BE2C (cell line): ENCODE measurements at regions not wholly inside any gene's neighbourhood (a gene's known extent, or its start where the extent isn't known, plus 50 kb on each side); places are given as distances from the start of the nearest gene placed in this dataset.

Source experiments
- DNase-seq: peaks from one replicate; pipeline ENCODE4 v3.0.0-alpha.2; 2020
- H3K27me3 ChIP-seq: fragments of 250-450 bp; sonication (Bioruptor Pico); 2 replicates; pipeline ENCODE4 v1.5.1; 2020; ENCODE audit warnings: mild to moderate bottlenecking
- H3K36me3 ChIP-seq: fragments of 250-450 bp; sonication (Bioruptor Pico); 2 replicates; pipeline ENCODE4 v1.5.1; 2020; ENCODE audit warnings: mild to moderate bottlenecking
- H3K4me1 ChIP-seq: fragments of 250-450 bp; sonication (Bioruptor Pico); 2 replicates; pipeline ENCODE4 v1.5.1; 2020
- H3K4me3 ChIP-seq: 2 replicates; pipeline ENCODE4 v1.5.1; 2011; ENCODE audit warnings: low read depth, low read length
- H3K9me3 ChIP-seq: fragments of 250-450 bp; sonication (Bioruptor Pico); 2 replicates; pipeline ENCODE4 v1.5.1; 2020
- TF ChIP-seq, protein P1 (sequence below): IDR thresholded peaks from 2 replicates; pipeline ENCODE4 v1.5.1; 2012; ENCODE audit warnings: mild to moderate bottlenecking, low read depth, low read length

GRCh38 chr2:120814352-120814751, 78.7 kb downstream of the GLI2 start:
- DNase-seq = no peak
- no peak overlapping the region for H3K4me3 ChIP-seq
- no peaks in the 10 kb centered on the region for H3K36me3 ChIP-seq
- peaks cover 11% of the 10 kb centered on the region for H3K4me1 ChIP-seq
- H3K27me3 ChIP-seq = no peaks in the 10 kb centered on the region
- H3K9me3 ChIP-seq = no peaks in the 10 kb centered on the region
- TF ChIP-seq, protein P1, sequence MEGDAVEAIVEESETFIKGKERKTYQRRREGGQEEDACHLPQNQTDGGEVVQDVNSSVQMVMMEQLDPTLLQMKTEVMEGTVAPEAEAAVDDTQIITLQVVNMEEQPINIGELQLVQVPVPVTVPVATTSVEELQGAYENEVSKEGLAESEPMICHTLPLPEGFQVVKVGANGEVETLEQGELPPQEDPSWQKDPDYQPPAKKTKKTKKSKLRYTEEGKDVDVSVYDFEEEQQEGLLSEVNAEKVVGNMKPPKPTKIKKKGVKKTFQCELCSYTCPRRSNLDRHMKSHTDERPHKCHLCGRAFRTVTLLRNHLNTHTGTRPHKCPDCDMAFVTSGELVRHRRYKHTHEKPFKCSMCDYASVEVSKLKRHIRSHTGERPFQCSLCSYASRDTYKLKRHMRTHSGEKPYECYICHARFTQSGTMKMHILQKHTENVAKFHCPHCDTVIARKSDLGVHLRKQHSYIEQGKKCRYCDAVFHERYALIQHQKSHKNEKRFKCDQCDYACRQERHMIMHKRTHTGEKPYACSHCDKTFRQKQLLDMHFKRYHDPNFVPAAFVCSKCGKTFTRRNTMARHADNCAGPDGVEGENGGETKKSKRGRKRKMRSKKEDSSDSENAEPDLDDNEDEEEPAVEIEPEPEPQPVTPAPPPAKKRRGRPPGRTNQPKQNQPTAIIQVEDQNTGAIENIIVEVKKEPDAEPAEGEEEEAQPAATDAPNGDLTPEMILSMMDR = no peak

DNA sequence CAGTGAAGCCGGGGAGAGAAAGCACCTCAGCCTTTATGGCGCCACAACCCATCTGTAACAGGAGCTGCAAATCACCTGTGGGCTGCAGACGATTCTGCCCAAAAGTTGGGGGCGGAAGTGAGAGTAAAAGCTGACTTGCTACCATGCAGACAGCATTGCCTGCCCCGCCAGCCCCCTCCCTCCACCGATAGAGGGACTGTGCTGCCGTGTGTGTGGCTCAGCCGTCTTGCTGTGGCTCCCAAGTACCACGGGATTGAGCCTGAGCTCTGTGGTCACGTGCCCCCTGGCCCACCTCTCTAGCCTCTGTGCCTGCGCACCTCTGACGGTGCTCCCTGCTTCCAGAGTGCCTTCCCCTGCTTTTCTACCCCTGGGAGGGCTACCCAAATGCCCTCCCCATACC, 79.6 kb downstream of the GLI2 start:
- Histone ChIP-seq H3K4me3 (no peak overlapping the region), H3K9me3 (no peaks in the 10 kb centered on the region), H3K36me3 (no peaks in the 10 kb centered on the region), H3K4me1 (peaks cover 5% of the 10 kb centered on the region), H3K27me3 (no peaks in the 10 kb centered on the region)
- TF ChIP-seq, protein P1 = no peak
- DNase-seq = no peak

- no peak for DNase-seq
- H3K4me3 ChIP-seq = no peak overlapping the region
- TF ChIP-seq, protein P1 = no peak
- no peaks in the 10 kb centered on the region for H3K36me3 ChIP-seq
- no peaks in the 10 kb centered on the region for H3K27me3 ChIP-seq
- H3K9me3 ChIP-seq = no peaks in the 10 kb centered on the region
- no peaks in the 10 kb centered on the region; the same call in 1 of the 2 replicates for H3K4me1 ChIP-seq
Observed at GRCh38 chr2:120817136-120817955, 81.7 kb downstream of the GLI2 start.

GRCh38 chr2:120817956-120818325, 82.3 kb downstream of the GLI2 start:
- Histone ChIP-seq H3K4me1 (no peaks in the 10 kb centered on the region; the same call in 1 of the 2 replicates), H3K9me3 (no peaks in the 10 kb centered on the region), H3K4me3 (no peak overlapping the region), H3K36me3 (no peaks in the 10 kb centered on the region), H3K27me3 (no peaks in the 10 kb centered on the region)
- TF ChIP-seq, protein P1 = no peak
- no peak for DNase-seq

DNA sequence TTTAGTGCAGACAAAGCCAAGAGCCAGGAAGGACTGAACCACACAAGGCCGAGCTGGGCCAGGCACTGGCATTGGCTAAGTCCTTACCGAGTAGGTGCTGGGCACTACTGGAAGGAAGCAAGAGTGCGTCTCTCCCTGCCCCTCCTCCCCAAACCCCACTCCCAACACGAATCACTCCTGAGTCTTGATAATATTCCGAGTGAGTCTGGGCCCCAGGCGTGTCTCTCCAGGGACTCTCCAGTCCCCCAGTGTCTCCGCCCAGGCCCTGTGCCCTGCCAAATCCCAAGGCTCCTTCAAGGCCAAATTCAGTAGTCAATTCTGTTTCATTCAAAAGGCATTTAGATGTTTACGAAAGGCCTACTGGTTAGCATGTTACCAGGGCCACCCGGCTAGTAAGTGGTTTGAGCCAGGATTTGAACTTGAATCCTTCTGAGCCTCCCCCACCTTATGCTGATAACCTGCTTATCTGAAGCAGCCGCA, 82.8 kb downstream of the GLI2 start:
- no peaks in the 10 kb centered on the region for H3K9me3 ChIP-seq
- no peak overlapping the region for H3K4me3 ChIP-seq
- DNase-seq = no peak
- H3K4me1 ChIP-seq = no peaks in the 10 kb centered on the region; the same call in 1 of the 2 replicates
- no peaks in the 10 kb centered on the region for H3K27me3 ChIP-seq
- H3K36me3 ChIP-seq = no peaks in the 10 kb centered on the region
- TF ChIP-seq, protein P1 = no peak

GRCh38 chr2:120819720-120820210, 84.1 kb downstream of the GLI2 start:
- no peaks in the 10 kb centered on the region for H3K36me3 ChIP-seq
- no peak overlapping the region for H3K4me3 ChIP-seq
- H3K9me3 ChIP-seq = no peaks in the 10 kb centered on the region
- TF ChIP-seq, protein P1 = no peak
- no peak for DNase-seq
- H3K27me3 ChIP-seq = no peaks in the 10 kb centered on the region
- H3K4me1 ChIP-seq = no peaks in the 10 kb centered on the region; the same call in 1 of the 2 replicates
